HCT116 (cell line): ENCODE measurements at regions not wholly inside any gene's neighbourhood (a gene's known extent, or its start where the extent isn't known, plus 50 kb on each side); places are given as distances from the start of the nearest gene placed in this dataset.
"Not testable (repeated sequence)": the region's sequence is repeated elsewhere in the genome, so short reads cannot be mapped to it uniquely, and the experiment has no call there.

ENCODE experiments used
- ATAC-seq: fragments of 200-7000 bp; cut with Tn5 transposase; 2 replicates; pipeline ENCODE4 v1.9.1; 2020; ENCODE audit warnings: mild to moderate bottlenecking, moderate library complexity
- BruUV-seq: library from RNA; stranded (reverse); fragments of 400-500 nt; replicated peaks from 2 replicates; lab custom pipeline; 2021; lab: Mats Ljungman, UMichigan
- CTCF ChIA-PET: fragments of 300-600 bp; sonication (Branson Sonifier 250); formaldehyde crosslinking; loops from one replicate; lab custom pipeline; 2021; ENCODE audit warnings: antibody characterized with exemption; lab: Charles Lee
- POLR2A ChIA-PET: fragments of 300-600, 350-600 bp; sonication (Branson Sonifier 250); formaldehyde crosslinking; loops from one replicate; lab custom pipeline; 2021; ENCODE audit warnings: antibody characterized with exemption; lab: Charles Lee
- RAD21 ChIA-PET, 2 experiments: fragments of 300-600 bp; sonication (Branson Sonifier 250); formaldehyde crosslinking; loops; one replicate each; lab custom pipeline; 2023; ENCODE audit warnings: low total read pairs in 2 of 2; ENCODE audit not compliant: uncharacterized antibody in 2 of 2, unreplicated experiment in 2 of 2, low non-redundant PET in 1 of 2; lab: Charles Lee
- DNase-seq: peaks from one replicate; pipeline ENCODE4 v3.0.0-alpha.2; 2010; ENCODE audit warnings: low read depth, low spot score
- H2AFZ ChIP-seq: fragments of 200-600 bp; shearing (Covaris generic), sonication (generic); 2 replicates; pipeline ENCODE4 v1.6.1; 2017; ENCODE audit warnings: low read depth, mixed run types, mixed read lengths, antibody characterized with exemption, low read length; ENCODE audit not compliant: poor library complexity, severe bottlenecking
- H3K27ac ChIP-seq: 2 replicates; pipeline ENCODE4 v1.5.1; 2012; ENCODE audit warnings: low read depth, low read length
- H3K27me3 ChIP-seq: fragments of 200-600 bp; sonication (generic); 2 replicates; pipeline ENCODE4 v1.6.1; 2016; ENCODE audit warnings: mixed run types, low read length, mixed read lengths; ENCODE audit not compliant: insufficient read depth
- H3K36me3 ChIP-seq, 2 experiments: fragments of 200-500 bp in 1 of 2; fragments of 200-600 bp in 1 of 2; sonication (Bioruptor generic) in 1 of 2; sonication (generic) in 1 of 2; 2 replicates each; pipeline versions ENCODE4 v1.5.1 to v1.6.1; 2014 to 2016; ENCODE audit warnings: low read length in 2 of 2, inconsistent platforms in 1 of 2, mixed read lengths in 1 of 2, mixed run types in 1 of 2; ENCODE audit not compliant: insufficient read depth in 2 of 2, control insufficient read depth in 1 of 2
- H3K4me1 ChIP-seq, 2 experiments: fragments of 200-600 bp in 1 of 2; sonication (generic) in 1 of 2; 2 replicates each; pipeline versions ENCODE4 v1.5.1 to v1.6.1; 2012 to 2017; ENCODE audit warnings: low read length in 2 of 2, inconsistent platforms in 1 of 2, mild to moderate bottlenecking in 1 of 2, mixed read lengths in 1 of 2, mixed run types in 1 of 2, moderate library complexity in 1 of 2; ENCODE audit not compliant: insufficient read depth in 2 of 2, control insufficient read depth in 1 of 2
- H3K4me2 ChIP-seq: fragments of 200-600 bp; sonication (generic); 2 replicates; pipeline ENCODE4 v1.6.1; 2017; ENCODE audit warnings: mixed run types, low read length, mixed read lengths
- H3K4me3 ChIP-seq, 2 experiments: fragments of 200-600 bp in 1 of 2; sonication (generic) in 1 of 2; replicated peaks in 1 of 2; 2 replicates each; pipeline ENCODE4 v1.5.1; 2011 to 2016; ENCODE audit warnings: low read length in 2 of 2, control low read depth in 1 of 2, low read depth in 1 of 2, mild to moderate bottlenecking in 1 of 2, mixed read lengths in 1 of 2, mixed run types in 1 of 2
- H3K79me2 ChIP-seq: fragments of 200-600 bp; sonication (generic); 2 replicates; pipeline ENCODE4 v1.6.1; 2017; ENCODE audit warnings: mild to moderate bottlenecking, mixed run types, low read length, moderate library complexity, mixed read lengths; ENCODE audit not compliant: insufficient read depth
- H3K9ac ChIP-seq: fragments of 200-600 bp; sonication (generic); 2 replicates; pipeline ENCODE4 v1.6.1; 2016; ENCODE audit warnings: low read length, mixed read lengths
- H3K9me2 ChIP-seq: fragments of 200-600 bp; sonication (generic), shearing (Covaris generic); 2 replicates; pipeline ENCODE4 v1.6.1; 2017; ENCODE audit warnings: mixed run types, mild to moderate bottlenecking, moderate library complexity; ENCODE audit not compliant: insufficient read depth
- H3K9me3 ChIP-seq, 2 experiments: fragments of 200-500 bp in 1 of 2; fragments of 200-600 bp in 1 of 2; sonication (Bioruptor generic) in 1 of 2; sonication (generic) in 1 of 2; 2 replicates each; pipeline ENCODE4 v1.6.1; 2014 to 2017; ENCODE audit warnings: low read length in 2 of 2, mixed read lengths in 2 of 2, inconsistent platforms in 1 of 2, low read depth in 1 of 2, mild to moderate bottlenecking in 1 of 2, mixed run types in 1 of 2, moderate library complexity in 1 of 2; ENCODE audit not compliant: control insufficient read depth in 1 of 2, insufficient read depth in 1 of 2
- H4K20me1 ChIP-seq: fragments of 200-600 bp; sonication (generic), shearing (Covaris generic); 2 replicates; pipeline ENCODE4 v1.6.1; 2017; ENCODE audit warnings: mixed run types, mild to moderate bottlenecking, moderate library complexity; ENCODE audit not compliant: insufficient read depth
- CEBPB ChIP-seq: IDR thresholded peaks from 2 replicates; pipeline ENCODE4 v1.6.1; 2012; ENCODE audit warnings: low read depth
- EZH2 ChIP-seq: fragments of 200-600 bp; sonication (generic); IDR thresholded peaks from 2 replicates; pipeline ENCODE4 v1.6.1; 2017; ENCODE audit warnings: antibody characterized with exemption, mixed run types
- EZH2phosphoT487 ChIP-seq: fragments of 200-600 bp; IDR thresholded peaks from 2 replicates; pipeline ENCODE4 v1.6.1; 2018; ENCODE audit warnings: antibody characterized with exemption, borderline replicate concordance
- POLR2AphosphoS5 ChIP-seq: IDR thresholded peaks from 2 replicates; pipeline ENCODE4 v1.6.1; 2011; ENCODE audit warnings: mild to moderate bottlenecking, low read depth, low read length, moderate library complexity
- RAD21 ChIP-seq: IDR thresholded peaks from 2 replicates; pipeline ENCODE4 v1.6.1; 2012; ENCODE audit warnings: low read depth, mild to moderate bottlenecking
- SIN3A ChIP-seq: IDR thresholded peaks from 2 replicates; pipeline ENCODE4 v1.6.1; 2012; ENCODE audit warnings: low read depth
- SRF ChIP-seq: IDR thresholded peaks from 2 replicates; pipeline ENCODE4 v1.6.1; 2012; ENCODE audit warnings: low read depth
- ZNF274 ChIP-seq: fragments of 200-500 bp; sonication (Bioruptor generic); IDR thresholded peaks from 2 replicates; pipeline ENCODE4 v1.6.1; 2014; ENCODE audit warnings: mild to moderate bottlenecking, low read depth, low read length, inconsistent platforms
- intact Hi-C: fragments of 100-400 bp; cut with micrococcal nuclease; formaldehyde crosslinking; loops from 2 replicates; pipeline ENCODE4 v1.10.0; 2022
- TF ChIP-seq, protein P1 (sequence below): IDR thresholded peaks from 2 replicates; pipeline ENCODE4 v1.6.1; 2012
- TF ChIP-seq, protein P2 (sequence below): IDR thresholded peaks from 2 replicates; pipeline ENCODE4 v1.6.1; 2012; ENCODE audit warnings: low read depth
- TF ChIP-seq, protein P3 (sequence below), 3 experiments: fragments of 200-600 bp in 1 of 3; sonication (generic) in 1 of 3; IDR thresholded peaks in 2 of 3; conservative IDR thresholded peaks in 1 of 3; 2 replicates each; pipeline ENCODE4 v1.5.1; 2012 to 2017; ENCODE audit warnings: low read depth in 2 of 3, low read length in 2 of 3, antibody characterized with exemption in 1 of 3, borderline replicate concordance in 1 of 3, control low read depth in 1 of 3, mild to moderate bottlenecking in 1 of 3, mixed read lengths in 1 of 3, mixed run types in 1 of 3, moderate library complexity in 1 of 3; ENCODE audit not compliant: insufficient read depth in 1 of 3

DNA sequence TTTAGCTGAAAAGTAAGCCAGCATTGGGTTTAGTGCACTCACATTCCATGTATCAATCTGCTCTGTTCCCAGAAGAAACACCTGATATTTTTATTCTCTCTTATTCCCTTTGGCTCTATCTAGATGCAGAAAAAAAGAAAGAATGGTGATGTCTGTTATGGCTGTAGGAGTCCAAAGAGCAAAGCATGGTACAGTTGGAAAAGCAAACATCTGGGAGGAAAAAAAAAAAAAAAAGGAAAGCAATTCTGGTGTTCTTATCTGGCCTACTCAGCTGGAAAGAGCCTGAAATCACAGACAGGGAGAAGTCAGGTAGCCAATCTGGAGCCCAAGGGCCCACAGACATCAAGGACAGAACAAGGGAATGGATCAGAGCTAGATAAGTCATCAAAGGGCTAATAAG lies 293.9 kb downstream of the DUSP6 start (continued):
- no peak for TF ChIP-seq ZNF274
- no peak for TF ChIP-seq SRF
- no peak for TF ChIP-seq SIN3A
- TF ChIP-seq EZH2: no peak

DNA sequence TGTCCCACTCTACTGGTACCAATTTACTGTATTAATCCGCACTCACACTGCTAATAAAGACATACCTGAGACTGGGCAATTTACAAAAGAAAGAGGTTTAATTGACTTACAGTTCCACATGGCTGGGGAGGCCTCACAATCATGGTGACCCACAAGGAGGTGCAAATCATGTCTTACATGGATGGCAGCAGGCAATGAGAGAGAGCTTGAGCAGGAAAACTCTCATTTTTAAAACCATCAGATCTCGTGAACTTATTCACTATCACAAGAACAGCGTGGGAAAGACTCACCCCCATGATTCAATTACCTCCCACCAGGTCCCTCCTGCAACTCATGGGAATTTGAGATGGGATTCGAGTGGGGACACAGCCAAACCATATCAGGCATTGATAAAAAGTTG lies 298.5 kb downstream of the DUSP6 start:
- POLR2A ChIA-PET, H3K9ac ChIP-seq, H3K27me3 ChIP-seq, H3K9me2 ChIP-seq, H3K4me1 ChIP-seq, RAD21 ChIA-PET, H3K79me2 ChIP-seq, H3K36me3 ChIP-seq, DNase-seq, H3K27ac ChIP-seq, H3K4me3 ChIP-seq, ATAC-seq, H3K9me3 ChIP-seq, intact Hi-C loops, CTCF ChIA-PET, H4K20me1 ChIP-seq, H3K4me2 ChIP-seq, H2AFZ ChIP-seq, BruUV-seq: not testable (repeated sequence)

DNA sequence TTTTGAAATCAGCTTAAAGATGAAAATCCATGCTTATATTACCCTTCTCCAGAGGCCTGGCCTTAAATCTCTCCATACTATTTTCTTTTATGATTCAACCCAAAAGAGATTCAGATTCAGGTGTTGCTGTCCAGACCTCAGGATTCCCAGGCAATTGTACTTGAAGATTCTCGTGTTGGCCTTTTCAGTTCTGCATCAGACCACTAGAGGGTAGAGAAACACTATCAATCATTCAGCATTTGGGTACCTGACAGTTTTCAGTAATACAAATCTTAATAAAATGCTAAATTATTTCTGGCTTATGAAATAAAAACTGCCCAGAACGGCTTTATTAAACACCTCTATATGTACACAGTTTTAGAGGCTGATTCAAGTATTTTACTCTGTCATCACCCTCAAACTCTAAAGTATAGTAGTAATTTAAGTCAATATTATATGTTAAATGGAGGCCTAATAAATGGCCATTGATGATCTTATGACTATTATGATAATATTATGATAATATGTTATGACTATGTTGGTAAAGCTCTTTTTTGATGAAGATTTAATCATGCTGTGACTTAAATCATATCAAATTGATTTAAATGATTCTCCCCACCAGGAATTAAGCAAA lies 301.1 kb downstream of the DUSP6 start:
- no peaks in the 10 kb centered on the region for H3K9me2 ChIP-seq
- no peak overlapping the region for H3K4me3 ChIP-seq
- ChIA-PET CTCF (no interaction called here), RAD21 (no interaction called here), POLR2A (no interaction called here)
- H3K4me1 ChIP-seq: no peaks in the 10 kb centered on the region
- H3K79me2 ChIP-seq: no peaks in the 10 kb centered on the region
- DNase-seq (peak; percentile 70), ATAC-seq (peak; percentile 85)
- H4K20me1 ChIP-seq: no peaks in the 10 kb centered on the region
- intact Hi-C loops: loop anchor here (1.0 to 2.0 kb wide), 4 partner anchors 296 to 474 kb away; partner anchors contain the start of genes DUSP6 and GALNT4
- no peak overlapping the region for H3K27ac ChIP-seq
- no peaks in the 10 kb centered on the region for H3K27me3 ChIP-seq
- H3K9ac ChIP-seq: no peak overlapping the region
- no TSS peak for BruUV-seq
- no peaks in the 10 kb centered on the region for H3K36me3 ChIP-seq
- TF ChIP-seq, protein P1, sequence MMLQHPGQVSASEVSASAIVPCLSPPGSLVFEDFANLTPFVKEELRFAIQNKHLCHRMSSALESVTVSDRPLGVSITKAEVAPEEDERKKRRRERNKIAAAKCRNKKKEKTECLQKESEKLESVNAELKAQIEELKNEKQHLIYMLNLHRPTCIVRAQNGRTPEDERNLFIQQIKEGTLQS: no peak
- no peak for TF ChIP-seq EZH2phosphoT487
- TF ChIP-seq, protein P2, sequence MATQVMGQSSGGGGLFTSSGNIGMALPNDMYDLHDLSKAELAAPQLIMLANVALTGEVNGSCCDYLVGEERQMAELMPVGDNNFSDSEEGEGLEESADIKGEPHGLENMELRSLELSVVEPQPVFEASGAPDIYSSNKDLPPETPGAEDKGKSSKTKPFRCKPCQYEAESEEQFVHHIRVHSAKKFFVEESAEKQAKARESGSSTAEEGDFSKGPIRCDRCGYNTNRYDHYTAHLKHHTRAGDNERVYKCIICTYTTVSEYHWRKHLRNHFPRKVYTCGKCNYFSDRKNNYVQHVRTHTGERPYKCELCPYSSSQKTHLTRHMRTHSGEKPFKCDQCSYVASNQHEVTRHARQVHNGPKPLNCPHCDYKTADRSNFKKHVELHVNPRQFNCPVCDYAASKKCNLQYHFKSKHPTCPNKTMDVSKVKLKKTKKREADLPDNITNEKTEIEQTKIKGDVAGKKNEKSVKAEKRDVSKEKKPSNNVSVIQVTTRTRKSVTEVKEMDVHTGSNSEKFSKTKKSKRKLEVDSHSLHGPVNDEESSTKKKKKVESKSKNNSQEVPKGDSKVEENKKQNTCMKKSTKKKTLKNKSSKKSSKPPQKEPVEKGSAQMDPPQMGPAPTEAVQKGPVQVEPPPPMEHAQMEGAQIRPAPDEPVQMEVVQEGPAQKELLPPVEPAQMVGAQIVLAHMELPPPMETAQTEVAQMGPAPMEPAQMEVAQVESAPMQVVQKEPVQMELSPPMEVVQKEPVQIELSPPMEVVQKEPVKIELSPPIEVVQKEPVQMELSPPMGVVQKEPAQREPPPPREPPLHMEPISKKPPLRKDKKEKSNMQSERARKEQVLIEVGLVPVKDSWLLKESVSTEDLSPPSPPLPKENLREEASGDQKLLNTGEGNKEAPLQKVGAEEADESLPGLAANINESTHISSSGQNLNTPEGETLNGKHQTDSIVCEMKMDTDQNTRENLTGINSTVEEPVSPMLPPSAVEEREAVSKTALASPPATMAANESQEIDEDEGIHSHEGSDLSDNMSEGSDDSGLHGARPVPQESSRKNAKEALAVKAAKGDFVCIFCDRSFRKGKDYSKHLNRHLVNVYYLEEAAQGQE: no peak
- TF ChIP-seq, protein P3, sequence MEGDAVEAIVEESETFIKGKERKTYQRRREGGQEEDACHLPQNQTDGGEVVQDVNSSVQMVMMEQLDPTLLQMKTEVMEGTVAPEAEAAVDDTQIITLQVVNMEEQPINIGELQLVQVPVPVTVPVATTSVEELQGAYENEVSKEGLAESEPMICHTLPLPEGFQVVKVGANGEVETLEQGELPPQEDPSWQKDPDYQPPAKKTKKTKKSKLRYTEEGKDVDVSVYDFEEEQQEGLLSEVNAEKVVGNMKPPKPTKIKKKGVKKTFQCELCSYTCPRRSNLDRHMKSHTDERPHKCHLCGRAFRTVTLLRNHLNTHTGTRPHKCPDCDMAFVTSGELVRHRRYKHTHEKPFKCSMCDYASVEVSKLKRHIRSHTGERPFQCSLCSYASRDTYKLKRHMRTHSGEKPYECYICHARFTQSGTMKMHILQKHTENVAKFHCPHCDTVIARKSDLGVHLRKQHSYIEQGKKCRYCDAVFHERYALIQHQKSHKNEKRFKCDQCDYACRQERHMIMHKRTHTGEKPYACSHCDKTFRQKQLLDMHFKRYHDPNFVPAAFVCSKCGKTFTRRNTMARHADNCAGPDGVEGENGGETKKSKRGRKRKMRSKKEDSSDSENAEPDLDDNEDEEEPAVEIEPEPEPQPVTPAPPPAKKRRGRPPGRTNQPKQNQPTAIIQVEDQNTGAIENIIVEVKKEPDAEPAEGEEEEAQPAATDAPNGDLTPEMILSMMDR (IDR thresholded peaks at IDR 0.05 in 2 of 3, conservative IDR thresholded peaks at IDR 0.05 in 1 of 3; ENCODE audit: borderline replicate concordance in 1 of 3, insufficient read depth in 1 of 3, low read depth in 2 of 3, low read length in 2 of 3): peak; percentile 86 to 95 (median 92)
- peak; percentile 97 for TF ChIP-seq RAD21
- TF ChIP-seq CEBPB: 0 out of 2 replicates have a peak, but pooled peaks have one; percentile 4
- no peak for TF ChIP-seq POLR2AphosphoS5
- H2AFZ ChIP-seq: no peak overlapping the region
- H3K4me2 ChIP-seq: no peak overlapping the region
- H3K9me3 ChIP-seq: no peaks in the 10 kb centered on the region
